Esophagus muscularis mucosa (tissue), 4 donors: ENCODE measurements at regions not wholly inside any gene's neighbourhood (a gene's known extent, or its start where the extent isn't known, plus 50 kb on each side); places are given as distances from the start of the nearest gene placed in this dataset.

Source experiments
- DNase-seq: peaks from one replicate; pipeline ENCODE4 v3.0.0-alpha.2; 2017; ENCODE audit errors: extremely low spot score
- H3K27ac ChIP-seq, 4 donors: fragments of 200-600 bp; sonication (generic); replicated peaks in 1 of 4; 1 replicate in 3 of 4; 2 replicates in 1 of 4; pipeline ENCODE4 v1.5.1; 2016 to 2019; ENCODE audit warnings: mild to moderate bottlenecking in 1 of 4
- H3K27me3 ChIP-seq, 4 donors: fragments of 200-600 bp; sonication (generic); one replicate each; pipeline versions ENCODE4 v1.5.1 to v1.6.0; 2016 to 2019
- H3K36me3 ChIP-seq, 4 donors: fragments of 200-600 bp; sonication (generic); one replicate each; pipeline ENCODE4 v1.5.1; 2016 to 2019
- H3K4me1 ChIP-seq, 4 donors: fragments of 200-600 bp; sonication (generic); one replicate each; pipeline ENCODE4 v1.5.1; 2016 to 2019
- H3K4me3 ChIP-seq, 4 donors: fragments of 200-600 bp; sonication (generic); 1 replicate in 2 of 4; 2 replicates in 2 of 4; pipeline ENCODE4 v1.5.1; 2016 to 2019; ENCODE audit warnings: mild to moderate bottlenecking in 4 of 4, moderate library complexity in 1 of 4
- H3K9me3 ChIP-seq, 4 donors: fragments of 200-600 bp; sonication (generic); 1 replicate in 3 of 4; 2 replicates in 1 of 4; pipeline ENCODE4 v1.5.1; 2016 to 2019
- EP300 ChIP-seq: sonication (generic); formaldehyde crosslinking; IDR thresholded peaks from one replicate; pipeline ENCODE4 v1.6.1; 2017; ENCODE audit warnings: antibody characterized with exemption
- POLR2A ChIP-seq: fragments of 450-650 bp; IDR thresholded peaks from one replicate; pipeline ENCODE4 v1.6.1; 2017; ENCODE audit warnings: antibody characterized with exemption, moderate library complexity, mild to moderate bottlenecking, low read depth
- POLR2AphosphoS5 ChIP-seq, 2 donors: sonication (generic); formaldehyde crosslinking; IDR thresholded peaks; one replicate each; pipeline ENCODE4 v1.6.1; 2017; ENCODE audit warnings: antibody characterized with exemption in 2 of 2
- WGBS: methylation state at CpG from one replicate; pipeline ENCODE4 v1.1.5; 2018; 5-methylcytosine and 5-hydroxymethylcytosine counted together
- intact Hi-C: fragments of 100-400 bp; cut with DNase I; formaldehyde crosslinking; loops from one replicate; pipeline ENCODE4 v1.15.1; 2023
- TF ChIP-seq, protein P1 (sequence below), 3 experiments: fragments of 200-600 bp in 2 of 3; fragments of 450-650 bp in 1 of 3; sonication (generic) in 2 of 3; IDR thresholded peaks; one replicate each; pipeline ENCODE4 v1.5.1; 2017 to 2019; ENCODE audit warnings: antibody characterized with exemption in 3 of 3, mild to moderate bottlenecking in 2 of 3, moderate library complexity in 1 of 3

DNA sequence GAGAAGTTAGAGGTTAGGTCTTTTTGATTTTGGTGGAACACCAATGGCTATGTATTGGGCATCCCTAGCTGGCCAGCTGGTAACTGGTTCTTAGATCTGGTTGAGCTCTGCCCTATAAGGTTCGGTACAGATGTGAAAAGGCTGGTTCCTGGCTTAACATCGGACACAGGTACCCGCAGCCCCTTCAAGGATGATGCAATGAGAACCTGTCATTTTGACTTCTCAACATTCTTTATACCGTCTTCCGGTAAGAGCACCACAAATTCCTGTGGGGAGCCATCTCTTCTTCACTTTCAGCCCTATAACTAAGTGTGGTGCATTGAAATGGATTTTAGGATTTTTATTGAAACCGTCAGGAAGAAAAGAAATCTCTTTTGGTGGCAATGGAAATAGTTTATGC is 222.8 kb downstream of the ADAMTS9 start:
- H3K9me3 ChIP-seq = no peaks in the 10 kb centered on the region
- DNase-seq = no peak
- no peaks in the 10 kb centered on the region for H3K36me3 ChIP-seq
- intact Hi-C loops = no loop called here
- H3K27ac ChIP-seq = no peak overlapping the region
- no peak overlapping the region for H3K4me3 ChIP-seq
- WGBS = 96% methylated on average over 6 of the region's 6 CpGs
- no peak for TF ChIP-seq POLR2AphosphoS5 (IDR thresholded peaks at IDR 0.05)
- no peak for TF ChIP-seq POLR2A
- TF ChIP-seq EP300 = no peak
- TF ChIP-seq, protein P1, sequence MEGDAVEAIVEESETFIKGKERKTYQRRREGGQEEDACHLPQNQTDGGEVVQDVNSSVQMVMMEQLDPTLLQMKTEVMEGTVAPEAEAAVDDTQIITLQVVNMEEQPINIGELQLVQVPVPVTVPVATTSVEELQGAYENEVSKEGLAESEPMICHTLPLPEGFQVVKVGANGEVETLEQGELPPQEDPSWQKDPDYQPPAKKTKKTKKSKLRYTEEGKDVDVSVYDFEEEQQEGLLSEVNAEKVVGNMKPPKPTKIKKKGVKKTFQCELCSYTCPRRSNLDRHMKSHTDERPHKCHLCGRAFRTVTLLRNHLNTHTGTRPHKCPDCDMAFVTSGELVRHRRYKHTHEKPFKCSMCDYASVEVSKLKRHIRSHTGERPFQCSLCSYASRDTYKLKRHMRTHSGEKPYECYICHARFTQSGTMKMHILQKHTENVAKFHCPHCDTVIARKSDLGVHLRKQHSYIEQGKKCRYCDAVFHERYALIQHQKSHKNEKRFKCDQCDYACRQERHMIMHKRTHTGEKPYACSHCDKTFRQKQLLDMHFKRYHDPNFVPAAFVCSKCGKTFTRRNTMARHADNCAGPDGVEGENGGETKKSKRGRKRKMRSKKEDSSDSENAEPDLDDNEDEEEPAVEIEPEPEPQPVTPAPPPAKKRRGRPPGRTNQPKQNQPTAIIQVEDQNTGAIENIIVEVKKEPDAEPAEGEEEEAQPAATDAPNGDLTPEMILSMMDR (IDR thresholded peaks at IDR 0.05) = no peak
- no peaks in the 10 kb centered on the region for H3K27me3 ChIP-seq
- peaks cover 0 to 7% (median 0%) of the 10 kb centered on the region in 4 donors for H3K4me1 ChIP-seq

GRCh38 chr3:64463981-64464380 is 223.8 kb downstream of the ADAMTS9 start:
- no peak overlapping the region for H3K4me3 ChIP-seq
- intact Hi-C loops = no loop called here
- TF ChIP-seq EP300 (no peak), POLR2AphosphoS5 (IDR thresholded peaks at IDR 0.05) (no peak), POLR2A (no peak)
- TF ChIP-seq, protein P1 (IDR thresholded peaks at IDR 0.05) = no peak
- WGBS = 84% methylated on average over 4 of the region's 4 CpGs
- no peaks in the 10 kb centered on the region for H3K36me3 ChIP-seq
- no peak for DNase-seq
- no peaks in the 10 kb centered on the region for H3K27me3 ChIP-seq
- peaks cover 0 to 7% (median 0%) of the 10 kb centered on the region in 4 donors for H3K4me1 ChIP-seq
- H3K27ac ChIP-seq = no peak overlapping the region
- no peaks in the 10 kb centered on the region for H3K9me3 ChIP-seq

DNA sequence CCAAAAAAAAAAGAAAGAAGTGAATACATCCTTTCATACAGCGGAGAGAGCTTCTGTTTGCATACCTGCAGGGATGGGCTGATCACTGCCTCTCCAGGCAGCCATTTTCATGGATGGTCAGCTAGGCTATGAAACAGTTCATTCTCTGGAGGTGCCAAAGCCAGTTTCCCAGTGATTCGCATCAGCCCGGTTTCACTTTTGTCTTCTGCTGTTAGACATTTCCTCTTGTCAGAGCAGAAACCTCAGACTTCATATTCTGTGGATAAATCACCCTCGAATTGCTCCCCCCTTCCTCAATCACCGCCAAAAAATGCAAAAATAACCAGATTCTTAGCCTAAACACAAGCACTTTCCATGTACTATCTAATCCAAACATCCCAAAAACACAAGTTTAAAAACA is 225.6 kb downstream of the ADAMTS9 start:
- no peak overlapping the region for H3K27ac ChIP-seq

GRCh38 chr3:64460877-64461276 is 226.9 kb downstream of the ADAMTS9 start:
- Histone ChIP-seq H3K27ac (no peak overlapping the region), H3K4me1 (peaks cover 0 to 7% (median 0%) of the 10 kb centered on the region in 4 donors), H3K9me3 (no peaks in the 10 kb centered on the region), H3K36me3 (no peaks in the 10 kb centered on the region), H3K27me3 (no peaks in the 10 kb centered on the region), H3K4me3 (no peak overlapping the region)
- TF ChIP-seq POLR2A = no peak
- TF ChIP-seq, protein P1 (IDR thresholded peaks at IDR 0.05) = no peak
- TF ChIP-seq EP300 = no peak
- TF ChIP-seq POLR2AphosphoS5 (IDR thresholded peaks at IDR 0.05) = no peak
- DNase-seq = no peak
- intact Hi-C loops = no loop called here
- 88% methylated on average over 5 of the region's 5 CpGs for WGBS

More for the DNA sequence above, 225.6 kb downstream of the ADAMTS9 start:
- Histone ChIP-seq H3K27me3 (no peaks in the 10 kb centered on the region), H3K9me3 (no peaks in the 10 kb centered on the region), H3K4me3 (no peak overlapping the region), H3K36me3 (no peaks in the 10 kb centered on the region), H3K4me1 (peaks cover 0 to 7% (median 0%) of the 10 kb centered on the region in 4 donors)
- TF ChIP-seq POLR2A = no peak
- no peak for TF ChIP-seq POLR2AphosphoS5 (IDR thresholded peaks at IDR 0.05)
- intact Hi-C loops = no loop called here
- no peak for DNase-seq
- 42% methylated on average over 5 of the region's 5 CpGs for WGBS

GRCh38 chr3:64460141-64460730 is 227.6 kb downstream of the ADAMTS9 start:
- Histone ChIP-seq H3K36me3 (no peaks in the 10 kb centered on the region), H3K4me3 (no peak overlapping the region), H3K9me3 (no peaks in the 10 kb centered on the region), H3K27me3 (no peaks in the 10 kb centered on the region), H3K27ac (no peak overlapping the region), H3K4me1 (peaks cover 0 to 7% (median 0%) of the 10 kb centered on the region in 4 donors)
- intact Hi-C loops = no loop called here
- WGBS = 96% methylated on average over 1 of the region's 1 CpG
- no peak for TF ChIP-seq POLR2AphosphoS5 (IDR thresholded peaks at IDR 0.05)
- TF ChIP-seq, protein P1 (IDR thresholded peaks at IDR 0.05) = no peak
- TF ChIP-seq EP300 = no peak
- no peak for DNase-seq
